ENCODE measurements at regions not wholly inside any gene's neighbourhood (a gene's known extent, or its start where the extent isn't known, plus 50 kb on each side); places are given as distances from the start of the nearest gene placed in this dataset.

DNA sequence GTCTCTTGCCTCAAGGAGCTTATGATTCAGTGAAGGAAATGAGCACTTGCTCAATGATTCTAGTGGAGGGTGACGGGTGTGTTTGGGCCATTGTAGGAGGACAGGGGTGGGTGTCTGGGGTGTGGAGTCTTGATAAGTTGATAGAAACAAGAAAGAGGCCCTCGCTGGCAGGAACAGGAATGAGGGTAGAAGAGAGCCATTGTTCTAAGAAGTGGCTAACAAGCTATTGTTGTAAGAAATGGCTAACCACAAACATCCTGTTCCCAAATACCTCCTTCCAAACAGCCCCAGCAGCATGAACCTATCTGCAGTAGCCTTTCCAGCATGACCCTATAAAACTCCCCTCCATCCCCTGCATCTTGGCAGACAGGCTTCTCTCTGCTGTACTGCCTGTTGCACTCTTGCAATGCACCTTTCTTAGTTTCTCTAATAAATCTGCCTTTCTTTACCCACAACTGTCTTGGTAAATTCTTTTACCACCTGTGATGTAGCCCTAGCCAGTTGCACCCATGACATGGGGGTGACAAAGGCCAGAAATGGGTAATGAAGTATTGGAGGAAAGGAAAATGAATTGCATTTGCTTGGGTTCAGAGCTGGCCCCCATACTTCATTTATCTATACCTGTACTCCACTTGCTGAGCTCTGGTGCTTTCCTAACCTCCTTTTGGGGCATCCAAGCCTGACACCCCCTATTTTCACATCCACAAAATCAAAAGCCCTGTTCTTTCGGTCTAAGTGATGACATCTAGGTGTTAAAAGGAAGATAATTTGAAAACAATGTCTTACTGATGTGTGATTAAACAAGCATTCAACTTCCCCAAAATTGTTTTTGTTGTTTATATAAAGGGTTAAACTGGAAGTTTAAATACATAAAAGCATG is 389.1 kb downstream of the GRIN2B start:
- H3K36me3 ChIP-seq (ENCODE audit: control insufficient read depth in 2 of 3, insufficient read depth in 3 of 3, low read length in 3 of 3) = no peaks in the 10 kb centered on the region
- no peaks in the 10 kb centered on the region for H3K9me3 ChIP-seq (ENCODE audit: control insufficient read depth in 2 of 3, insufficient read depth in 1 of 3, low read length in 3 of 3)
- H3K27me3 ChIP-seq (ENCODE audit: control insufficient read depth, insufficient read depth, low read length) = no peaks in the 10 kb centered on the region
- intact Hi-C loops (cut with DNase I) = no loop called here
- FAIRE-seq = no peak
- TF ChIP-seq, protein P1, sequence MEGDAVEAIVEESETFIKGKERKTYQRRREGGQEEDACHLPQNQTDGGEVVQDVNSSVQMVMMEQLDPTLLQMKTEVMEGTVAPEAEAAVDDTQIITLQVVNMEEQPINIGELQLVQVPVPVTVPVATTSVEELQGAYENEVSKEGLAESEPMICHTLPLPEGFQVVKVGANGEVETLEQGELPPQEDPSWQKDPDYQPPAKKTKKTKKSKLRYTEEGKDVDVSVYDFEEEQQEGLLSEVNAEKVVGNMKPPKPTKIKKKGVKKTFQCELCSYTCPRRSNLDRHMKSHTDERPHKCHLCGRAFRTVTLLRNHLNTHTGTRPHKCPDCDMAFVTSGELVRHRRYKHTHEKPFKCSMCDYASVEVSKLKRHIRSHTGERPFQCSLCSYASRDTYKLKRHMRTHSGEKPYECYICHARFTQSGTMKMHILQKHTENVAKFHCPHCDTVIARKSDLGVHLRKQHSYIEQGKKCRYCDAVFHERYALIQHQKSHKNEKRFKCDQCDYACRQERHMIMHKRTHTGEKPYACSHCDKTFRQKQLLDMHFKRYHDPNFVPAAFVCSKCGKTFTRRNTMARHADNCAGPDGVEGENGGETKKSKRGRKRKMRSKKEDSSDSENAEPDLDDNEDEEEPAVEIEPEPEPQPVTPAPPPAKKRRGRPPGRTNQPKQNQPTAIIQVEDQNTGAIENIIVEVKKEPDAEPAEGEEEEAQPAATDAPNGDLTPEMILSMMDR (IDR thresholded peaks at IDR 0.05; ENCODE audit: borderline replicate concordance, extremely low read depth, insufficient read depth) = no peak
- no peak overlapping the region for H3K27ac ChIP-seq (ENCODE audit: low read depth in 2 of 2, low read length in 2 of 2)
- H3K4me1 ChIP-seq (ENCODE audit: control insufficient read depth in 2 of 3, insufficient read depth in 2 of 3, low read depth in 1 of 3, low read length in 3 of 3) = peaks cover 0 to 6% (median 0%) of the 10 kb centered on the region in 3 donors
- no peak for DNase-seq
- H3K9ac ChIP-seq (ENCODE audit: low read length in 3 of 3) = no peak overlapping the region
- no peak overlapping the region for H3K4me3 ChIP-seq (ENCODE audit: low read length in 3 of 3)

DNA sequence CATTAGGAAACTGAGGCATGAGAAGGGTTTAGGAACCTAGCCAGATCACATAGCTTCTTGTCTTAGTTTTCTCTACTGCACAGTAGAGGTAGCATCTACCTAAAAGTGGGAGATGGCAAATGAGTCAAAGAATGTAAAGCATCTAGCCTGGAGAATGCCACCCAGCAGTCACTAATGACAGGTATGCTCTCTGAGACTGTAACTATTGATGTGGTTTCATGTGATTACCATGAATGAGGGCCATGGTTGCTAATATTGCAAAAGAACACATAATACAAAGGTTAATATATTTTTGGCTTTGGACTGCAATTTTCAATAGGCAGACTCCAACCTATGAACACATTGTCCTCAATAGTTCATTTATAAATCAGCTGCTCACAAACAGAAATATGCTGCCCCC is 389.9 kb downstream of the GRIN2B start:
- no peaks in the 10 kb centered on the region for H3K27me3 ChIP-seq (ENCODE audit: control insufficient read depth, insufficient read depth, low read length)
- H3K9me3 ChIP-seq (ENCODE audit: control insufficient read depth in 2 of 3, insufficient read depth in 1 of 3, low read length in 3 of 3) = no peaks in the 10 kb centered on the region
- DNase-seq (no peak), FAIRE-seq (no peak)
- no peaks in the 10 kb centered on the region for H3K36me3 ChIP-seq (ENCODE audit: control insufficient read depth in 2 of 3, insufficient read depth in 3 of 3, low read length in 3 of 3)
- H3K9ac ChIP-seq (ENCODE audit: low read length in 3 of 3) = no peak overlapping the region
- TF ChIP-seq, protein P1 (IDR thresholded peaks at IDR 0.05; ENCODE audit: borderline replicate concordance, extremely low read depth, insufficient read depth) = no peak
- H3K4me3 ChIP-seq (ENCODE audit: low read length in 3 of 3) = no peak overlapping the region
- no peak overlapping the region for H3K27ac ChIP-seq (ENCODE audit: low read depth in 2 of 2, low read length in 2 of 2)
- intact Hi-C loops (cut with DNase I) = no loop called here
- peaks cover 0 to 6% (median 0%) of the 10 kb centered on the region in 3 donors for H3K4me1 ChIP-seq (ENCODE audit: control insufficient read depth in 2 of 3, insufficient read depth in 2 of 3, low read depth in 1 of 3, low read length in 3 of 3)

DNA sequence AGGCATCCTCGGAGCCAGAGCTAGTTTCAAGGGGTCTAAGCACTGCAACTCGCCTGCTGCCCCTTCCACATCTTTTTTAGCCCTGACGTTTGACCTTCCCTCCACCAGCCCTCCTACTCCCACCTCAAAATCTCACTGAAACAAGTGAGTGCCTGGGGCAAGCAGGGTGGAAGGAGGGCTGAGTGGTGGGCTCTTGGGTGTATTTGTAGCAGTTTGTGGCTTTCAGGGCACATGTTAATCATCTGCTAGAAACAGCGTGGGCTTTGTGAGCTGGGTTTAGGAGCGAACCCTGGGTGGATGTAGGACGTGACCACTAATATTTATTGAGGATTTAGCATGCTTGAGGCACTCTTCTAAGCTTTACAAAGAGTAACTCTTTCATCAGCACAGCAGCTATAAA is 390.3 kb downstream of the GRIN2B start:
- Histone ChIP-seq H3K4me1 (ENCODE audit: control insufficient read depth in 2 of 3, insufficient read depth in 2 of 3, low read depth in 1 of 3, low read length in 3 of 3) (peaks cover 0 to 6% (median 0%) of the 10 kb centered on the region in 3 donors), H3K9ac (ENCODE audit: low read length in 3 of 3) (no peak overlapping the region), H3K27ac (ENCODE audit: low read depth in 2 of 2, low read length in 2 of 2) (no peak overlapping the region), H3K36me3 (ENCODE audit: control insufficient read depth in 2 of 3, insufficient read depth in 3 of 3, low read length in 3 of 3) (no peaks in the 10 kb centered on the region), H3K9me3 (ENCODE audit: control insufficient read depth in 2 of 3, insufficient read depth in 1 of 3, low read length in 3 of 3) (no peaks in the 10 kb centered on the region), H3K27me3 (ENCODE audit: control insufficient read depth, insufficient read depth, low read length) (no peaks in the 10 kb centered on the region), H3K4me3 (ENCODE audit: low read length in 3 of 3) (no peak overlapping the region)
- FAIRE-seq = no peak
- TF ChIP-seq, protein P1 (IDR thresholded peaks at IDR 0.05; ENCODE audit: borderline replicate concordance, extremely low read depth, insufficient read depth) = no peak
- intact Hi-C loops (cut with DNase I) = no loop called here
- DNase-seq = peak in 4 of 5 donors; percentile 35 to 52 (median 43)
